ENCODE measurements at regions not wholly inside any gene's neighbourhood (a gene's known extent, or its start where the extent isn't known, plus 50 kb on each side); places are given as distances from the start of the nearest gene placed in this dataset.
A peak's percentile ranks its signal among the peaks of the same experiment; 100 is the strongest.

DNA sequence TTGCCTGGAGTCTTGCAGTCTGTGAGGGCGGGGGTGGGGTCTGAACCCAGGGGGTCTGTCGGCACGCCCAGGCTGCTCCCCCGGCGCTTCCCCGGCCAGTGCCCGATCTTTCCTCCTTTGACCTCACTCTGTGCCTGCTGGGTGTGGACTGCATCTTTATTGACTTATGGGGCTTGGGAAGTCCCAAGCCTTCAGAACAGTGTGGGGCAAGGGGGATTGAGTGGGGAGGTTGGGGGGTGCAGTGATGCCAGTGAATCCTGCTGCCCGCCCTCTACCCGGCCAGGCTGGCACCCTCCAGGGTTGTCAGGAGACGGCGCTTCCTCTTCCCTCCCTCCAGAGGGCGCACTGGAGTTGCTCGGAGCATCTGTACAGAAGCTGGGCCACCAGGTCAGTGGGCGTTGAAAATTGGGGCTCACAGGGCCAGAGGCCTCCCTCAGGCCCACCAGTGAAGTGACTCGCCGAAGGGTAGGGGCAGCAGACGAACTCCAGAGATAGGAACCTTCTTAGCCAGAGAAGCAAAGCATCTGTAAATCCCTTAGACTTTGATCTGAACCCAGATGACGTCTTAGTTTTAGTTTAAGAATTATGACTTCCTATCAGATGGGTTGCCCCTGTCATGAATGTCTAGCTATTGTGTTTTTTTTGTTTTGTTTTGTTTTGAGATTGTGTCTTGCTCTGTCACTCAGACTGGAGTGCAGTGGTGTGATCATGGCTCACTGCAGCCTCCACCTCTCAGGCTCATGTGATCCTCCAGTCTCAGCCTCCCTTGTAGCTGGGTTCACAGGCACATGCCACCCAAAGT is 184.8 kb upstream of the CIBAR2 start:
- TF ChIP-seq, protein P1, sequence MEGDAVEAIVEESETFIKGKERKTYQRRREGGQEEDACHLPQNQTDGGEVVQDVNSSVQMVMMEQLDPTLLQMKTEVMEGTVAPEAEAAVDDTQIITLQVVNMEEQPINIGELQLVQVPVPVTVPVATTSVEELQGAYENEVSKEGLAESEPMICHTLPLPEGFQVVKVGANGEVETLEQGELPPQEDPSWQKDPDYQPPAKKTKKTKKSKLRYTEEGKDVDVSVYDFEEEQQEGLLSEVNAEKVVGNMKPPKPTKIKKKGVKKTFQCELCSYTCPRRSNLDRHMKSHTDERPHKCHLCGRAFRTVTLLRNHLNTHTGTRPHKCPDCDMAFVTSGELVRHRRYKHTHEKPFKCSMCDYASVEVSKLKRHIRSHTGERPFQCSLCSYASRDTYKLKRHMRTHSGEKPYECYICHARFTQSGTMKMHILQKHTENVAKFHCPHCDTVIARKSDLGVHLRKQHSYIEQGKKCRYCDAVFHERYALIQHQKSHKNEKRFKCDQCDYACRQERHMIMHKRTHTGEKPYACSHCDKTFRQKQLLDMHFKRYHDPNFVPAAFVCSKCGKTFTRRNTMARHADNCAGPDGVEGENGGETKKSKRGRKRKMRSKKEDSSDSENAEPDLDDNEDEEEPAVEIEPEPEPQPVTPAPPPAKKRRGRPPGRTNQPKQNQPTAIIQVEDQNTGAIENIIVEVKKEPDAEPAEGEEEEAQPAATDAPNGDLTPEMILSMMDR (IDR thresholded peaks at IDR 0.05) = peak in 2 of 3 experiments; percentile 46 to 58
- no peak for TF ChIP-seq POLR2A (IDR thresholded peaks at IDR 0.05)
- Histone ChIP-seq H3K4me1 (peaks cover 4% of the 10 kb centered on the region), H3K9me3 (no peaks in the 10 kb centered on the region), H3K4me3 (no peak overlapping the region), H3K27me3 (no peaks in the 10 kb centered on the region), H3K27ac (no peak overlapping the region), H3K36me3 (ENCODE audit: low read depth, missing control alignments) (no peaks in the 10 kb centered on the region)
- intact Hi-C loops (cut with DNase I; ENCODE audit: low total_unique reads) = no loop called here
- 79 to 94% methylated on average over 4 to 18 of the region's 18 CpGs for WGBS, 2 donors
- no peak for DNase-seq

DNA sequence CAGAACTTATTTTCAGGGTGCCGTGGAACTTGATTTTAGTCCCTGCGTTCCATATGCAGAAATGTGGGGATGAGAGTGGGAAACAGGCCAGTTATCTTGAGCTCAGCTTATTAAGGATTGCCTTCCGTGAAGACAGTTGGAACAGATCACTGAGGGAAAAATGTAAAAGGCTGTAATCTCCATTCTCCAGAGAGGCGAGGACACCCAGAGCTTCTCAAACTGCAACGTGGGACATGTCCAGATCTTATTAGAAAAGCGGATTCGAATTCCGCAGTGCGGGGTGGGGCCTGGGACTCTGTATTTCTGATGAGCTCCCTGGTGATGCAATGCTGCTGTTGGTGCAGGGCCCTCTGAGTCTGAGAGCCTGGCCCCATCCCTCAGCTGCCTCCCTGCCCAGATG is 185.6 kb upstream of the CIBAR2 start:
- H3K27ac ChIP-seq = no peak overlapping the region
- intact Hi-C loops (cut with DNase I; ENCODE audit: low total_unique reads) = no loop called here
- 56 to 80% methylated on average over 9 of the region's 9 CpGs for WGBS, 2 donors

DNA sequence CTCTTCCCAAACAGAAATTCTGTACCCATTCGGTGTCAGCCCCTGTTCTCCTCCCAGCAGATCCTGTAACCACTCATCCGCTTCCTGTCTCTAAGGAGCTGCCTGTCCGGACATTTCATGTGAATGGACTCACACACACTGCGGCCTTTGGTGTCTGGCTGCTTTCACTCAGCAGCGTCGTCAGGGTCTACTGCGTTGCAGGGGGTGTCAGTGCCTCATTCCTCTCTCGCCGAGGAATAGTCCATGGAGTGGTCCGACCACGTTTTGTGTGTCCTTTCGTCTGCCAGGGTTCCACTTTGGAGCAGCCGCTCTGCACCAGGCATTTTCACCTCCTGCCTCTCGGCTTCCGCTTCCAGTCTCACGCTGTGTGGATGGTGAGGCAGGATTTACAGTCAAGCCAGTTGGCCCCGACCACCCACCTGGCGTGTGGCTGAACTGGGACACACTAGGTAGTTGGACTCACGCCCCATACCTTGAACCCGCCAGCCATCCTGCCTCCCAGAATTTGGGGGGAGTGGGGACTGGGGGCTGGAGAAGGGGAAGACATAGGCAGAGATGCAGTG is 188.2 kb upstream of the CIBAR2 start:
- no peaks in the 10 kb centered on the region for H3K9me3 ChIP-seq
- H3K27me3 ChIP-seq = no peaks in the 10 kb centered on the region
- TF ChIP-seq, protein P1 (IDR thresholded peaks at IDR 0.05) = no peak
- TF ChIP-seq POLR2A (IDR thresholded peaks at IDR 0.05) = no peak
- intact Hi-C loops (cut with DNase I; ENCODE audit: low total_unique reads) = no loop called here
- no peaks in the 10 kb centered on the region for H3K36me3 ChIP-seq (ENCODE audit: low read depth, missing control alignments)
- DNase-seq = no peak
- WGBS, 2 donors = 93% methylated on average over 16 to 20 of the region's 20 CpGs
- no peak overlapping the region for H3K27ac ChIP-seq
- H3K4me1 ChIP-seq = peaks cover 5% of the 10 kb centered on the region
- no peak overlapping the region for H3K4me3 ChIP-seq

More for the DNA sequence above, 185.6 kb upstream of the CIBAR2 start:
- no peak for TF ChIP-seq POLR2A (IDR thresholded peaks at IDR 0.05)
- TF ChIP-seq, protein P1 (IDR thresholded peaks at IDR 0.05) = no peak
- Histone ChIP-seq H3K27me3 (no peaks in the 10 kb centered on the region), H3K4me3 (no peak overlapping the region), H3K36me3 (ENCODE audit: low read depth, missing control alignments) (no peaks in the 10 kb centered on the region), H3K4me1 (peaks cover 4% of the 10 kb centered on the region), H3K9me3 (no peaks in the 10 kb centered on the region)
- DNase-seq = no peak

DNA sequence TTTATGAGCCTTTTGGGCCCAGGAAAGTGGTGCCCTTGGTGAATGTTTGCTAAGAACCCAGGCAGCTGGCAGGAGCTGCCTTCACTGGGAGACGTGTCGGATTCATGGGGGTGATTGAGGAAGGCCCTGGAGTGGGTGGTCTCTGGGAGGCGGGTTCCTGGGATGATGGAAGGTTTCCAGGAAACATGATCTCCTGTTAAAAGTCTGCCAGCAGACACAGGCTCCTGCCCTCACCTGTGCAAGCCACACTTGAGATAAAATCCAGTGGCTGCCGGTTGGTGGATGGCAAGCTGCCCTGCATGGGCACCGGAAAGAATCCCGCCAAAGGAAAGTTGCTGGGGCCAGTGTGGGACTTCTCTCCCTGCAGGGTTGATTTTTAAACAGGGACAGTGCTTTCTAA is 189.0 kb upstream of the CIBAR2 start:
- no peak overlapping the region for H3K4me3 ChIP-seq
- H3K36me3 ChIP-seq (ENCODE audit: low read depth, missing control alignments) = no peaks in the 10 kb centered on the region
- TF ChIP-seq, protein P1 (IDR thresholded peaks at IDR 0.05) = no peak
- TF ChIP-seq POLR2A (IDR thresholded peaks at IDR 0.05) = no peak
- no peak overlapping the region for H3K27ac ChIP-seq
- intact Hi-C loops (cut with DNase I; ENCODE audit: low total_unique reads) = no loop called here
- H3K27me3 ChIP-seq = no peaks in the 10 kb centered on the region
- H3K4me1 ChIP-seq = peaks cover 12% of the 10 kb centered on the region
- H3K9me3 ChIP-seq = no peaks in the 10 kb centered on the region
- no peak for DNase-seq
- WGBS, 2 donors = 73 to 82% methylated on average over 5 to 6 of the region's 6 CpGs
